ENCODE measurements at regions not wholly inside any gene's neighbourhood (a gene's known extent, or its start where the extent isn't known, plus 50 kb on each side); places are given as distances from the start of the nearest gene placed in this dataset.

- no peak for DNase-seq (ENCODE audit: extremely low read depth in 1 of 2, low read depth in 1 of 2)
Observed at GRCh38 chr1:101667761-101668160, 329.0 kb downstream of the OLFM3 start.

GRCh38 chr1:101683136-101683535 lies 313.6 kb downstream of the OLFM3 start:
- DNase-seq (ENCODE audit: extremely low read depth in 1 of 2, low read depth in 1 of 2): no peak

- no peak for DNase-seq (ENCODE audit: extremely low read depth in 1 of 2, low read depth in 1 of 2)
Observed at GRCh38 chr1:101683561-101683960, 313.2 kb downstream of the OLFM3 start.

- no peak for DNase-seq (ENCODE audit: extremely low read depth in 1 of 2, low read depth in 1 of 2)
Observed at GRCh38 chr1:101697072-101697471, 299.7 kb downstream of the OLFM3 start.

GRCh38 chr1:101698681-101699080 lies 298.0 kb downstream of the OLFM3 start:
- no peak for DNase-seq (ENCODE audit: extremely low read depth in 1 of 2, low read depth in 1 of 2)

GRCh38 chr1:101704895-101705294 lies 291.8 kb downstream of the OLFM3 start:
- no peak for DNase-seq (ENCODE audit: extremely low read depth in 1 of 2, low read depth in 1 of 2)

- DNase-seq (ENCODE audit: extremely low read depth in 1 of 2, low read depth in 1 of 2): no peak
Observed at GRCh38 chr1:101706366-101706765, 290.4 kb downstream of the OLFM3 start.

GRCh38 chr1:101709721-101710120 lies 287.0 kb downstream of the OLFM3 start:
- DNase-seq (ENCODE audit: extremely low read depth in 1 of 2, low read depth in 1 of 2): no peak

- DNase-seq (ENCODE audit: extremely low read depth in 1 of 2, low read depth in 1 of 2): no peak
Observed at GRCh38 chr1:101713760-101714159, 283.0 kb downstream of the OLFM3 start.

- no peak for DNase-seq (ENCODE audit: extremely low read depth in 1 of 2, low read depth in 1 of 2)
Observed at GRCh38 chr1:101723415-101723814, 273.3 kb downstream of the OLFM3 start.

- no peak for DNase-seq (ENCODE audit: extremely low read depth in 1 of 2, low read depth in 1 of 2)
Observed at GRCh38 chr1:101728029-101728428, 268.7 kb downstream of the OLFM3 start.

- no peak for DNase-seq (ENCODE audit: extremely low read depth in 1 of 2, low read depth in 1 of 2)
Observed at GRCh38 chr1:101730559-101730958, 266.2 kb downstream of the OLFM3 start.

- no peak for DNase-seq (ENCODE audit: extremely low read depth in 1 of 2, low read depth in 1 of 2)
Observed at GRCh38 chr1:101732261-101732660, 264.5 kb downstream of the OLFM3 start.

- DNase-seq (ENCODE audit: extremely low read depth in 1 of 2, low read depth in 1 of 2): no peak
Observed at GRCh38 chr1:101733340-101733739, 263.4 kb downstream of the OLFM3 start.

- no peak for DNase-seq (ENCODE audit: extremely low read depth in 1 of 2, low read depth in 1 of 2)
Observed at GRCh38 chr1:101738475-101738874, 258.3 kb downstream of the OLFM3 start.

- DNase-seq (ENCODE audit: extremely low read depth in 1 of 2, low read depth in 1 of 2): no peak
Observed at GRCh38 chr1:101739146-101739545, 257.6 kb downstream of the OLFM3 start.

- DNase-seq (ENCODE audit: extremely low read depth in 1 of 2, low read depth in 1 of 2): no peak
Observed at GRCh38 chr1:101739826-101740330, 256.8 kb downstream of the OLFM3 start.

GRCh38 chr1:101741910-101742309 lies 254.8 kb downstream of the OLFM3 start:
- no peak for DNase-seq (ENCODE audit: extremely low read depth in 1 of 2, low read depth in 1 of 2)

- DNase-seq (ENCODE audit: extremely low read depth in 1 of 2, low read depth in 1 of 2): no peak
Observed at GRCh38 chr1:101742509-101742908, 254.2 kb downstream of the OLFM3 start.

GRCh38 chr1:101745551-101746270 lies 251.0 kb downstream of the OLFM3 start:
- DNase-seq (ENCODE audit: extremely low read depth in 1 of 2, low read depth in 1 of 2): no peak

GRCh38 chr1:101748077-101748476 lies 248.6 kb downstream of the OLFM3 start:
- DNase-seq (ENCODE audit: extremely low read depth in 1 of 2, low read depth in 1 of 2): no peak

Data from stimulated activated CD8-positive, alpha-beta memory T cell treated with anti-CD3 and anti-CD28 coated beads, Interleukin-7, amount 100 ng/mL, for 48 hours (primary cell).